ENCODE measurements at regions not wholly inside any gene's neighbourhood (a gene's known extent, or its start where the extent isn't known, plus 50 kb on each side); places are given as distances from the start of the nearest gene placed in this dataset.
A peak's percentile ranks its signal among the peaks of the same experiment; 100 is the strongest.

GRCh38 chrX:23610495-23610894 is 56.8 kb upstream of the PRDX4 start:
- TF ChIP-seq CTCF (IDR thresholded peaks at IDR 0.05; ENCODE audit: insufficient read depth, low read depth, low read length), result no peak
- no peak for TF ChIP-seq EZH2 (IDR thresholded peaks at IDR 0.05; ENCODE audit: insufficient read depth, low read length)
- no peak overlapping the region for H3K27ac ChIP-seq (ENCODE audit: low read depth, low read length)
- H3K9me3 ChIP-seq (ENCODE audit: insufficient read depth, low read depth, low read length), result no peaks in the 10 kb centered on the region
- Mint-ChIP-seq H3K4me3 (ENCODE audit: unreplicated experiment) (no peak overlapping the region), H3K9me3 (ENCODE audit: unreplicated experiment) (no peaks in the 10 kb centered on the region), H3K27me3 (ENCODE audit: low read depth, unreplicated experiment) (peaks cover 2% of the 10 kb centered on the region), H3K27ac (ENCODE audit: unreplicated experiment) (no peak overlapping the region), H3K36me3 (ENCODE audit: low read depth, unreplicated experiment) (no peaks in the 10 kb centered on the region), H3K4me1 (ENCODE audit: low read depth, unreplicated experiment) (no peaks in the 10 kb centered on the region)
- H4K20me1 ChIP-seq (ENCODE audit: insufficient read depth, low read length), result no peaks in the 10 kb centered on the region
- H3K4me2 ChIP-seq (ENCODE audit: low read length), result no peak overlapping the region
- H3K79me2 ChIP-seq (ENCODE audit: insufficient read depth, low read length), result no peaks in the 10 kb centered on the region
- FAIRE-seq (peak; percentile 20), DNase-seq (ENCODE audit: low read depth) (peak; percentile 4)
- H2AFZ ChIP-seq (ENCODE audit: low read depth, low read length), result no peak overlapping the region
- H3K27me3 ChIP-seq (ENCODE audit: insufficient read depth, low read length), result no peaks in the 10 kb centered on the region
- H3K9ac ChIP-seq (ENCODE audit: low read length), result no peak overlapping the region
- H3K4me3 ChIP-seq (ENCODE audit: insufficient read depth, low read depth, low read length), result no peak overlapping the region
- no peaks in the 10 kb centered on the region for H3K4me1 ChIP-seq (ENCODE audit: insufficient read depth, low read length)
- H3K36me3 ChIP-seq (ENCODE audit: insufficient read depth, low read length), result no peaks in the 10 kb centered on the region

GRCh38 chrX:23612846-23613245 is 54.4 kb upstream of the PRDX4 start:
- no peaks in the 10 kb centered on the region for H3K27me3 Mint-ChIP-seq (ENCODE audit: low read depth, unreplicated experiment)
- no peak for DNase-seq (ENCODE audit: low read depth)
- H3K27ac Mint-ChIP-seq (ENCODE audit: unreplicated experiment), result no peak overlapping the region
- H3K4me1 Mint-ChIP-seq (ENCODE audit: low read depth, unreplicated experiment), result peaks cover 5% of the 10 kb centered on the region
- FAIRE-seq, result peak; percentile 20
- Histone ChIP-seq H3K4me2 (ENCODE audit: low read length) (no peak overlapping the region), H3K79me2 (ENCODE audit: insufficient read depth, low read length) (no peaks in the 10 kb centered on the region), H3K36me3 (ENCODE audit: insufficient read depth, low read length) (no peaks in the 10 kb centered on the region), H3K27me3 (ENCODE audit: insufficient read depth, low read length) (no peaks in the 10 kb centered on the region), H4K20me1 (ENCODE audit: insufficient read depth, low read length) (no peaks in the 10 kb centered on the region), H3K9me3 (ENCODE audit: insufficient read depth, low read depth, low read length) (no peaks in the 10 kb centered on the region), H3K4me3 (ENCODE audit: insufficient read depth, low read depth, low read length) (no peak overlapping the region), H2AFZ (ENCODE audit: low read depth, low read length) (no peak overlapping the region), H3K9ac (ENCODE audit: low read length) (no peak overlapping the region), H3K4me1 (ENCODE audit: insufficient read depth, low read length) (no peaks in the 10 kb centered on the region), H3K27ac (ENCODE audit: low read depth, low read length) (no peak overlapping the region)
- TF ChIP-seq CTCF (IDR thresholded peaks at IDR 0.05; ENCODE audit: insufficient read depth, low read depth, low read length) (no peak), EZH2 (IDR thresholded peaks at IDR 0.05; ENCODE audit: insufficient read depth, low read length) (no peak)
- H3K9me3 Mint-ChIP-seq (ENCODE audit: unreplicated experiment), result no peaks in the 10 kb centered on the region
- H3K4me3 Mint-ChIP-seq (ENCODE audit: unreplicated experiment), result no peak overlapping the region
- no peaks in the 10 kb centered on the region for H3K36me3 Mint-ChIP-seq (ENCODE audit: low read depth, unreplicated experiment)

GRCh38 chrX:23616361-23616760 is 50.9 kb upstream of the PRDX4 start:
- Histone ChIP-seq H3K27ac (ENCODE audit: low read depth, low read length) (no peak overlapping the region), H3K4me3 (ENCODE audit: insufficient read depth, low read depth, low read length) (no peak overlapping the region), H4K20me1 (ENCODE audit: insufficient read depth, low read length) (no peaks in the 10 kb centered on the region), H3K4me2 (ENCODE audit: low read length) (no peak overlapping the region), H2AFZ (ENCODE audit: low read depth, low read length) (no peak overlapping the region), H3K9ac (ENCODE audit: low read length) (no peak overlapping the region), H3K27me3 (ENCODE audit: insufficient read depth, low read length) (no peaks in the 10 kb centered on the region), H3K9me3 (ENCODE audit: insufficient read depth, low read depth, low read length) (no peaks in the 10 kb centered on the region), H3K4me1 (ENCODE audit: insufficient read depth, low read length) (no peaks in the 10 kb centered on the region), H3K79me2 (ENCODE audit: insufficient read depth, low read length) (no peaks in the 10 kb centered on the region), H3K36me3 (ENCODE audit: insufficient read depth, low read length) (no peaks in the 10 kb centered on the region)
- FAIRE-seq (peak; percentile 91), DNase-seq (ENCODE audit: low read depth) (peak; percentile 23)
- Mint-ChIP-seq H3K27ac (ENCODE audit: unreplicated experiment) (no peak overlapping the region), H3K36me3 (ENCODE audit: low read depth, unreplicated experiment) (no peaks in the 10 kb centered on the region), H3K4me3 (ENCODE audit: unreplicated experiment) (no peak overlapping the region), H3K4me1 (ENCODE audit: low read depth, unreplicated experiment) (peaks cover 5% of the 10 kb centered on the region), H3K27me3 (ENCODE audit: low read depth, unreplicated experiment) (no peaks in the 10 kb centered on the region), H3K9me3 (ENCODE audit: unreplicated experiment) (no peaks in the 10 kb centered on the region)
- TF ChIP-seq CTCF (IDR thresholded peaks at IDR 0.05; ENCODE audit: insufficient read depth, low read depth, low read length) (peak; percentile 51), EZH2 (IDR thresholded peaks at IDR 0.05; ENCODE audit: insufficient read depth, low read length) (no peak)

All from astrocyte (in vitro differentiated cells and primary cell).